Upper lobe of left lung (tissue), 4 donors: ENCODE measurements at regions not wholly inside any gene's neighbourhood (a gene's known extent, or its start where the extent isn't known, plus 50 kb on each side); places are given as distances from the start of the nearest gene placed in this dataset.

Experiments used
- POLR2A ChIP-seq, 4 donors: fragments of 450-650 bp; IDR thresholded peaks; one replicate each; pipeline ENCODE4 v1.5.1; 2016 to 2017; ENCODE audit warnings: antibody characterized with exemption in 4 of 4, mild to moderate bottlenecking in 2 of 4
- POLR2AphosphoS5 ChIP-seq, 2 donors: sonication (generic); formaldehyde crosslinking; IDR thresholded peaks; one replicate each; pipeline ENCODE4 v1.5.1; 2017; ENCODE audit warnings: antibody characterized with exemption in 2 of 2
- TF ChIP-seq, protein P1 (sequence below), 6 experiments: fragments of 450-650 bp in 4 of 6; fragments of 200-600 bp in 2 of 6; sonication (generic) in 2 of 6; IDR thresholded peaks; one replicate each; pipeline ENCODE4 v1.5.1; 2016 to 2019; ENCODE audit warnings: antibody characterized with exemption in 6 of 6

DNA sequence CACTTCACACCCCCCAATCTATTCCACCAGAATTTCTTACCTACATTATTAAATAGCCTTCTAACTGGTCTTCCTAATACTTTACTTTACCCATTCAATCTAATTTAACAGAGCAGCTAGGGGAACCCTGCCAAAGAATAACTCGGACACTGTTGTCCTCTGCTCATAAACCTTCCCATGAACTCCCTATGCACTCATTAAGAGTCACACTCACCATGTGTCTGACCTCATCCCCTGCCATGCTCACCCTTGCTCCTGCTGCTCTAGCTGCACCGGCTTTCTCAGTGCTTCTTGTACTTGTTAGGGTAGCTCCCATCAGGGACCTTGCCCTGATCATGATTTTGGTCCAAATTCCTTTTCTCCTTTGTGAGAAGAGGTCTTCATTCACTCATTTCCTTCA lies 54.6 kb upstream of the GUCY1A1 start:
- TF ChIP-seq, protein P1, sequence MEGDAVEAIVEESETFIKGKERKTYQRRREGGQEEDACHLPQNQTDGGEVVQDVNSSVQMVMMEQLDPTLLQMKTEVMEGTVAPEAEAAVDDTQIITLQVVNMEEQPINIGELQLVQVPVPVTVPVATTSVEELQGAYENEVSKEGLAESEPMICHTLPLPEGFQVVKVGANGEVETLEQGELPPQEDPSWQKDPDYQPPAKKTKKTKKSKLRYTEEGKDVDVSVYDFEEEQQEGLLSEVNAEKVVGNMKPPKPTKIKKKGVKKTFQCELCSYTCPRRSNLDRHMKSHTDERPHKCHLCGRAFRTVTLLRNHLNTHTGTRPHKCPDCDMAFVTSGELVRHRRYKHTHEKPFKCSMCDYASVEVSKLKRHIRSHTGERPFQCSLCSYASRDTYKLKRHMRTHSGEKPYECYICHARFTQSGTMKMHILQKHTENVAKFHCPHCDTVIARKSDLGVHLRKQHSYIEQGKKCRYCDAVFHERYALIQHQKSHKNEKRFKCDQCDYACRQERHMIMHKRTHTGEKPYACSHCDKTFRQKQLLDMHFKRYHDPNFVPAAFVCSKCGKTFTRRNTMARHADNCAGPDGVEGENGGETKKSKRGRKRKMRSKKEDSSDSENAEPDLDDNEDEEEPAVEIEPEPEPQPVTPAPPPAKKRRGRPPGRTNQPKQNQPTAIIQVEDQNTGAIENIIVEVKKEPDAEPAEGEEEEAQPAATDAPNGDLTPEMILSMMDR (IDR thresholded peaks at IDR 0.05) = no peak
- TF ChIP-seq POLR2A (IDR thresholded peaks at IDR 0.05) (no peak), POLR2AphosphoS5 (IDR thresholded peaks at IDR 0.05) (no peak)
